H1 (cell line): ENCODE measurements at regions not wholly inside any gene's neighbourhood (a gene's known extent, or its start where the extent isn't known, plus 50 kb on each side); places are given as distances from the start of the nearest gene placed in this dataset.

Experiments used
- CTCF ChIA-PET: fragments of 300-600 bp; sonication (Branson Sonifier 250); formaldehyde crosslinking; loops from one replicate; lab custom pipeline; 2021; ENCODE audit not compliant: partially characterized antibody; lab: Charles Lee
- POLR2A ChIA-PET: fragments of 300-600 bp; sonication (Branson Sonifier 250); formaldehyde crosslinking; loops from one replicate; lab custom pipeline; 2021; ENCODE audit warnings: inconsistent platforms; ENCODE audit not compliant: partially characterized antibody; lab: Charles Lee
- DNase-seq, 2 experiments: peaks; one replicate each; pipeline versions ENCODE4 v3.0.0 to v3.0.0-alpha.2; 2010 to 2022; ENCODE audit warnings: low spot score in 2 of 2, low read depth in 1 of 2, mixed read lengths in 1 of 2
- FAIRE-seq: peaks from 2 replicates; lab custom pipeline; 2011; peaks lifted over from hg19 to GRCh38; lab: Jason Lieb, UNC
- H2AFZ ChIP-seq: 2 replicates; pipeline ENCODE4 v1.8.1; 2012; ENCODE audit warnings: low read length, inconsistent platforms
- H2AK5ac ChIP-seq: 2 replicates; pipeline ENCODE4 v1.6.1; 2013; ENCODE audit warnings: low read depth, low read length
- H2BK120ac ChIP-seq: replicated peaks from 2 replicates; pipeline ENCODE3; 2013; ENCODE audit warnings: low read depth, low read length, inconsistent platforms
- H2BK12ac ChIP-seq: 2 replicates; pipeline ENCODE4 v1.6.1; 2013; ENCODE audit warnings: low read depth, low read length
- H2BK15ac ChIP-seq: 2 replicates; pipeline ENCODE4 v1.6.1; 2013; ENCODE audit warnings: low read length
- H2BK20ac ChIP-seq: 2 replicates; pipeline ENCODE4 v1.6.1; 2013; ENCODE audit warnings: low read length
- H2BK5ac ChIP-seq: 2 replicates; pipeline ENCODE4 v1.6.1; 2013; ENCODE audit warnings: low read depth, low read length
- H3K14ac ChIP-seq: 2 replicates; pipeline ENCODE4 v1.6.1; 2013; ENCODE audit warnings: inconsistent platforms; ENCODE audit not compliant: insufficient read length
- H3K18ac ChIP-seq: 2 replicates; pipeline ENCODE4 v1.6.1; 2013; ENCODE audit warnings: low read length; ENCODE audit errors: extremely low read depth
- H3K23ac ChIP-seq: 2 replicates; pipeline ENCODE4 v1.6.1; 2013; ENCODE audit warnings: inconsistent platforms; ENCODE audit not compliant: insufficient read length
- H3K23me2 ChIP-seq: 2 replicates; pipeline ENCODE4 v1.6.1; 2013; ENCODE audit warnings: low read depth, low read length
- H3K27ac ChIP-seq: 2 replicates; pipeline ENCODE4 v1.6.1; 2011; ENCODE audit warnings: low read depth, low read length, inconsistent platforms
- H3K27me3 ChIP-seq, 4 experiments: replicated peaks in 1 of 4; 1 replicate in 1 of 4; 2 replicates in 3 of 4; pipeline versions ENCODE4 v1.6.1 to v1.8.1; 2011 to 2013; ENCODE audit warnings: low read length in 3 of 4, mild to moderate bottlenecking in 3 of 4, inconsistent platforms in 2 of 4, mixed read lengths in 2 of 4, moderate library complexity in 1 of 4; ENCODE audit not compliant: control insufficient read depth in 3 of 4, insufficient read depth in 3 of 4; ENCODE audit errors: extremely low read depth in 1 of 4
- H3K36me3 ChIP-seq, 4 experiments: 2 replicates each; pipeline versions ENCODE4 v1.6.1 to v1.8.1; 2011 to 2013; ENCODE audit warnings: mild to moderate bottlenecking in 4 of 4, low read length in 3 of 4, moderate library complexity in 2 of 4, control low read depth in 1 of 4, inconsistent platforms in 1 of 4; ENCODE audit not compliant: insufficient read depth in 4 of 4, control insufficient read depth in 2 of 4
- H3K4ac ChIP-seq: replicated peaks from 2 replicates; pipeline ENCODE3; 2013; ENCODE audit warnings: low read length, low read depth, mixed read lengths, inconsistent platforms; ENCODE audit not compliant: insufficient read length
- H3K4me1 ChIP-seq, 4 experiments: replicated peaks in 1 of 4; 1 replicate in 1 of 4; 2 replicates in 3 of 4; pipeline versions ENCODE4 v1.6.1 to v1.8.1; 2011 to 2013; ENCODE audit warnings: low read length in 3 of 4, inconsistent platforms in 2 of 4, mixed read lengths in 1 of 4; ENCODE audit not compliant: insufficient read depth in 4 of 4, control insufficient read depth in 3 of 4
- H3K4me2 ChIP-seq, 2 experiments: 2 replicates each; pipeline versions ENCODE4 v1.6.1 to v1.8.1; 2011 to 2013; ENCODE audit warnings: low read depth in 2 of 2, low read length in 2 of 2, control low read depth in 1 of 2, inconsistent platforms in 1 of 2, mild to moderate bottlenecking in 1 of 2; ENCODE audit not compliant: insufficient read depth in 1 of 2
- H3K4me3 ChIP-seq, 4 experiments: fragments of 200-600, 300-600 bp in 1 of 4; sonication (generic), shearing (Covaris generic), sonication (Bioruptor Twin) in 1 of 4; 2 replicates each; pipeline versions ENCODE4 v1.5.1 to v1.8.1; 2011 to 2016; ENCODE audit warnings: low read length in 4 of 4, low read depth in 3 of 4, control low read depth in 2 of 4, inconsistent platforms in 2 of 4, mild to moderate bottlenecking in 2 of 4, mixed read lengths in 1 of 4, moderate library complexity in 1 of 4; ENCODE audit not compliant: insufficient read depth in 2 of 4; ENCODE audit errors: extremely low read depth in 1 of 4
- H3K56ac ChIP-seq: replicated peaks from 2 replicates; pipeline ENCODE3; 2013; ENCODE audit warnings: low read depth, mild to moderate bottlenecking, mixed read lengths, low read length, inconsistent platforms; ENCODE audit not compliant: insufficient read length
- H3K79me1 ChIP-seq: 2 replicates; pipeline ENCODE4 v1.6.1; 2013; ENCODE audit warnings: low read depth, low read length, control low read depth
- H3K79me2 ChIP-seq, 2 experiments: 2 replicates each; pipeline versions ENCODE4 v1.6.1 to v1.8.1; 2012 to 2013; ENCODE audit warnings: low read length in 2 of 2, mild to moderate bottlenecking in 2 of 2, inconsistent platforms in 1 of 2; ENCODE audit not compliant: insufficient read depth in 2 of 2, control insufficient read depth in 1 of 2
- H3K9ac ChIP-seq, 4 experiments: replicated peaks in 1 of 4; 1 replicate in 1 of 4; 2 replicates in 3 of 4; pipeline versions ENCODE4 v1.6.1 to v1.8.1; 2011 to 2013; ENCODE audit warnings: low read depth in 3 of 4, low read length in 3 of 4, control low read depth in 2 of 4, mild to moderate bottlenecking in 2 of 4, moderate library complexity in 2 of 4, inconsistent platforms in 1 of 4; ENCODE audit errors: extremely low read depth in 1 of 4
- H3K9me3 ChIP-seq, 2 experiments: 2 replicates each; pipeline versions ENCODE4 v1.6.1 to v1.8.1; 2012 to 2013; ENCODE audit warnings: mild to moderate bottlenecking in 2 of 2, moderate library complexity in 2 of 2, control low read depth in 1 of 2, inconsistent platforms in 1 of 2, low read depth in 1 of 2, low read length in 1 of 2, mixed read lengths in 1 of 2; ENCODE audit not compliant: insufficient read depth in 2 of 2
- H4K20me1 ChIP-seq, 2 experiments: replicated peaks in 1 of 2; 2 replicates each; pipeline versions ENCODE3 to v1.8.1; 2011 to 2013; ENCODE audit warnings: inconsistent platforms in 2 of 2, low read length in 2 of 2, mild to moderate bottlenecking in 1 of 2; ENCODE audit not compliant: insufficient read depth in 2 of 2, control insufficient read depth in 1 of 2
- H4K5ac ChIP-seq: 2 replicates; pipeline ENCODE4 v1.6.1; 2013; ENCODE audit warnings: low read length, low read depth, mixed read lengths, inconsistent platforms; ENCODE audit not compliant: insufficient read length
- H4K8ac ChIP-seq: 2 replicates; pipeline ENCODE4 v1.8.0; 2013; ENCODE audit warnings: mild to moderate bottlenecking, moderate library complexity, low read length, inconsistent platforms; ENCODE audit not compliant: insufficient read depth; ENCODE audit errors: extremely low read depth
- H4K91ac ChIP-seq: replicated peaks from 2 replicates; pipeline ENCODE3; 2013; ENCODE audit warnings: low read length, mixed read lengths, inconsistent platforms; ENCODE audit not compliant: insufficient read length
- BACH1 ChIP-seq: IDR thresholded peaks from 2 replicates; pipeline ENCODE4 v1.6.1; 2012; ENCODE audit warnings: low read length, improper control_type of control experiment
- BCL11A ChIP-seq, 2 experiments: IDR thresholded peaks; one replicate each; pipeline ENCODE4 v1.6.1; 2011; ENCODE audit warnings: low read depth in 2 of 2, low read length in 2 of 2, mild to moderate bottlenecking in 2 of 2
- CEBPB ChIP-seq: IDR thresholded peaks from 2 replicates; pipeline ENCODE4 v1.6.1; 2012; ENCODE audit warnings: low read depth, low read length
- CTBP2 ChIP-seq: IDR thresholded peaks from 2 replicates; pipeline ENCODE4 v1.7.0; 2011; ENCODE audit warnings: borderline replicate concordance, mild to moderate bottlenecking, moderate library complexity, mixed read lengths, low read length; ENCODE audit not compliant: insufficient read depth, insufficient read length
- GABPA ChIP-seq: IDR thresholded peaks from 2 replicates; pipeline ENCODE4 v1.6.1; 2011; ENCODE audit warnings: mild to moderate bottlenecking, low read length, moderate library complexity, borderline replicate concordance; ENCODE audit not compliant: insufficient read depth
- HDAC2 ChIP-seq, 2 experiments: fragments of 300-600 bp in 1 of 2; sonication (generic) in 1 of 2; IDR thresholded peaks; 2 replicates each; pipeline ENCODE4 v1.6.1; 2011 to 2012; ENCODE audit warnings: low read depth in 2 of 2, low read length in 2 of 2, mild to moderate bottlenecking in 2 of 2, moderate library complexity in 2 of 2, borderline replicate concordance in 1 of 2, inconsistent platforms in 1 of 2
- HDAC6 ChIP-seq: IDR thresholded peaks from one replicate; pipeline ENCODE4 v1.7.1; 2012; ENCODE audit warnings: low read depth, mild to moderate bottlenecking, inconsistent platforms, low read length, moderate library complexity
- NANOG ChIP-seq: IDR thresholded peaks from 2 replicates; pipeline ENCODE4 v1.6.1; 2011; ENCODE audit warnings: low read length, low read depth, mild to moderate bottlenecking, inconsistent platforms; ENCODE audit not compliant: insufficient read depth, poor library complexity, severe bottlenecking
- POLR2AphosphoS5 ChIP-seq: IDR thresholded peaks from 2 replicates; pipeline ENCODE4 v1.6.1; 2011; ENCODE audit warnings: low read depth, low read length
- RBBP5 ChIP-seq: IDR thresholded peaks from 2 replicates; pipeline ENCODE4 v1.7.1; 2012; ENCODE audit warnings: low read depth, mild to moderate bottlenecking, inconsistent platforms, low read length, moderate library complexity, borderline replicate concordance
- SP1 ChIP-seq: IDR thresholded peaks from 2 replicates; pipeline ENCODE4 v1.6.1; 2011; ENCODE audit warnings: low read depth, low read length
- SUZ12 ChIP-seq: fragments of 200-600 bp; sonication (generic); IDR thresholded peaks from 2 replicates; pipeline ENCODE4 v1.6.1; 2012; ENCODE audit warnings: mild to moderate bottlenecking, inconsistent platforms, low read length, moderate library complexity, mixed read lengths
- WGBS, 2 experiments: shearing (Covaris generic) in 1 of 2; methylation state at CpG; one replicate each; pipeline versions ENCODE4 v1.1.6 to v1.1.7; 2013 to 2015; ENCODE audit warnings: low lambda C conversion rate in 2 of 2, mixed read lengths in 2 of 2, inconsistent platforms in 1 of 2, low coverage in 1 of 2, missing lambda C conversion rate in 1 of 2; ENCODE audit not compliant: insufficient replicate concordance in 2 of 2, insufficient coverage in 1 of 2, insufficient read length in 1 of 2; ENCODE audit errors: extremely low coverage in 1 of 2, missing lambda C conversion rate in 1 of 2; 5-methylcytosine and 5-hydroxymethylcytosine counted together

DNA sequence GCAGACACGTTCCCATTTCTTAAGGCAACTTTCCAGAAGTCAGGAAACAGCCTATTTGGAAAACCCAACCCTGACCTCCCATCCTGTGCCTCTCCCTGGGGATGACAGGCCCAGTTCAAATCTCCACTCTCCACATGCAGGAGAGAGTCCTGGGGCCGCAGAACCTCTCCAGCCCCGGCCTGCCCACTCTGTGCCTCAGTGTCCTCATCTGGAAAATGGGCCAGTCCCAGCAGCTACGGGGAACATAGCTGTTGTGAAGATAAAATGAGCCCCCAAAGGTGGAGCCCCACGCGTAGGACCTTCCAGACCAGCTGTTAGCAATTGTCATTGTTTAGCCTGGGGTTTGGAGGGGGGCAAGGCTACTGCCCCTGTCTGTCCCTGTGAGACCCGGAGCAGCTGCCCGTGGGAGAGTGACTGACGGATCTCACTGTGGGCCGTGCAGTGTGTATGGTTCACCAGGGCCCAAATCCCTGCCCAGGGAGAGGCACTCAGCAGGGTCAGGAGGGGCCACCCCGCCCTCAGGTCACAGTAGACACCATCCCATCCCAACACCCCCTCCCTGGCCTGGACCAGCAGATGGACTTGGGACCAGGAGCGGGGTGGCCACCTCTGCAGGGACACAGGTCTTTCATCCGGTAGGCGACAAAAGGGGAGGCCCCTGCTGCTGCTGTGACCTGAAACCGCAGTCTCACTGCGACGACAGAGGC lies 145.9 kb downstream of the CTTN start:
- no peak overlapping the region for H3K27ac ChIP-seq
- no peaks in the 10 kb centered on the region for H3K27me3 ChIP-seq
- no peak for TF ChIP-seq GABPA
- no peak for TF ChIP-seq SP1
- TF ChIP-seq RBBP5, result no peak
- TF ChIP-seq CTBP2, result no peak
- no peak for TF ChIP-seq NANOG
- TF ChIP-seq HDAC6, result no peak
- no peak for TF ChIP-seq POLR2AphosphoS5
- no peak for TF ChIP-seq HDAC2 (IDR thresholded peaks at IDR 0.05; ENCODE audit: borderline replicate concordance in 1 of 2, low read depth in 2 of 2, low read length in 2 of 2)
- no peak for TF ChIP-seq BACH1
- TF ChIP-seq CEBPB, result no peak
- TF ChIP-seq BCL11A (IDR thresholded peaks at IDR 0.05; ENCODE audit: low read depth in 2 of 2, low read length in 2 of 2), result no peak
- TF ChIP-seq SUZ12, result no peak

More for the DNA sequence above, 145.9 kb downstream of the CTTN start:
- Histone ChIP-seq H4K20me1 (peaks cover 4 to 7% of the 10 kb centered on the region in 2 experiments), H2AK5ac (no peak overlapping the region; the same call in 1 of the 2 replicates), H2BK5ac (peak overlapping the region; percentile 84; the same call in 1 of the 2 replicates), H4K91ac (peak overlapping the region; percentile 76), H3K14ac (no peak overlapping the region), H2AFZ (no peak overlapping the region), H3K79me1 (peaks cover 6% of the 10 kb centered on the region; the same call in 1 of the 2 replicates), H3K36me3 (no peaks in the 10 kb centered on the region), H3K4me3 (no peak overlapping the region), H3K18ac (0 out of 2 replicates have a peak overlapping the region, but pooled peaks have one; percentile 4), H2BK20ac (no peak overlapping the region), H3K23me2 (no peaks in the 10 kb centered on the region), H3K56ac (no peak overlapping the region), H3K4me2 (no peak overlapping the region), H3K23ac (no peak overlapping the region), H3K4ac (no peak overlapping the region), H4K8ac (no peak overlapping the region; the same call in 1 of the 2 replicates), H2BK12ac (no peak overlapping the region), H2BK15ac (0 out of 2 replicates have a peak overlapping the region, but pooled peaks have one; percentile 18), H3K9me3 (no peaks in the 10 kb centered on the region; a peak in 1 of 4 replicates), H3K79me2 (no peaks in the 10 kb centered on the region), H3K4me1 (peaks cover 0 to 21% (median 16%) of the 10 kb centered on the region in 4 experiments; a peak in 6 of 7 replicates), H4K5ac (no peak overlapping the region), H3K9ac (no peak overlapping the region), H2BK120ac (no peak overlapping the region)
- 92% methylated on average over 17 of the region's 17 CpGs; no CpG with 5 or more reads in 1 of the 2 experiments for WGBS, 2 experiments
- FAIRE-seq (no peak), DNase-seq (no peak)
- ChIA-PET POLR2A (interaction anchor here (0.8 to 1.9 kb wide), 3 partner anchors 20 to 89 kb away, joined by 3 to 5 read pairs (median 3); no protein-coding TSS in a partner anchor), CTCF (interaction anchor here (0.6 to 1.6 kb wide), 5 partner anchors 12 to 110 kb away, joined by 3 to 11 read pairs (median 3); no protein-coding TSS in a partner anchor)
